Activated CD8-positive, alpha-beta memory T cell treated with anti-CD3 and anti-CD28 coated beads for 36 hours (primary cell): ENCODE measurements at regions not wholly inside any gene's neighbourhood (a gene's known extent, or its start where the extent isn't known, plus 50 kb on each side); places are given as distances from the start of the nearest gene placed in this dataset.

ENCODE experiments used
- CTCF ChIA-PET: fragments of 350-600 bp; sonication (Branson Sonifier 250); formaldehyde crosslinking; loops from one replicate; lab custom pipeline; 2021; ENCODE audit warnings: antibody characterized with exemption; lab: Charles Lee
- POLR2A ChIA-PET: fragments of 350-600 bp; sonication (Branson Sonifier 250); formaldehyde crosslinking; loops from one replicate; lab custom pipeline; 2021; ENCODE audit warnings: antibody characterized with exemption; lab: Charles Lee

GRCh38 chr2:45337481-45337880 is 273.6 kb downstream of the SRBD1 start:
- ChIA-PET POLR2A (no interaction called here), CTCF (no interaction called here)

GRCh38 chr2:45334205-45334604 is 276.9 kb downstream of the SRBD1 start:
- ChIA-PET POLR2A (no interaction called here), CTCF (no interaction called here)

- ChIA-PET POLR2A (no interaction called here), CTCF (no interaction called here)
Measured at GRCh38 chr2:45332567-45332966, 278.5 kb downstream of the SRBD1 start.

GRCh38 chr2:45332094-45332493 is 279.0 kb downstream of the SRBD1 start:
- POLR2A ChIA-PET, result no interaction called here
- CTCF ChIA-PET, result no interaction called here

GRCh38 chr2:45331410-45331786 is 279.7 kb downstream of the SRBD1 start:
- ChIA-PET POLR2A (no interaction called here), CTCF (no interaction called here)

- ChIA-PET POLR2A (no interaction called here), CTCF (no interaction called here)
Measured at GRCh38 chr2:45330637-45331409, 280.2 kb downstream of the SRBD1 start.

- ChIA-PET CTCF (no interaction called here), POLR2A (no interaction called here)
Measured at GRCh38 chr2:45330108-45330507, 281.0 kb downstream of the SRBD1 start.

- CTCF ChIA-PET, result interaction anchor here (0.6 kb wide), 1 partner anchor 44 kb away, joined by 3 read pairs; no protein-coding TSS in a partner anchor
- POLR2A ChIA-PET, result no interaction called here
Measured at GRCh38 chr2:45329045-45329677, 281.9 kb downstream of the SRBD1 start.

GRCh38 chr2:45328264-45328870 is 282.7 kb downstream of the SRBD1 start:
- CTCF ChIA-PET, result interaction anchor here (0.6 kb wide), 1 partner anchor 45 kb away, joined by 3 read pairs; no protein-coding TSS in a partner anchor
- POLR2A ChIA-PET, result no interaction called here

GRCh38 chr2:45323344-45323743 is 287.7 kb downstream of the SRBD1 start:
- CTCF ChIA-PET, result no interaction called here

GRCh38 chr2:45320956-45321355 is 290.1 kb downstream of the SRBD1 start:
- CTCF ChIA-PET, result no interaction called here

More at GRCh38 chr2:45323344-45323743, 287.7 kb downstream of the SRBD1 start:
- POLR2A ChIA-PET, result no interaction called here

GRCh38 chr2:45319683-45320455 is 291.2 kb downstream of the SRBD1 start:
- ChIA-PET CTCF (no interaction called here), POLR2A (no interaction called here)

More at GRCh38 chr2:45320956-45321355, 290.1 kb downstream of the SRBD1 start:
- POLR2A ChIA-PET, result interaction anchor here (0.7 kb wide), 1 partner anchor 192 kb away, joined by 4 read pairs; no protein-coding TSS in a partner anchor

- POLR2A ChIA-PET, result no interaction called here
- CTCF ChIA-PET, result no interaction called here
Measured at GRCh38 chr2:45318686-45319085, 292.4 kb downstream of the SRBD1 start.

- CTCF ChIA-PET, result no interaction called here
- POLR2A ChIA-PET, result no interaction called here
Measured at GRCh38 chr2:45316576-45317338, 294.3 kb downstream of the SRBD1 start.

- POLR2A ChIA-PET, result no interaction called here
- CTCF ChIA-PET, result no interaction called here
Measured at GRCh38 chr2:45315861-45316260, 295.2 kb downstream of the SRBD1 start.

- CTCF ChIA-PET, result no interaction called here
- POLR2A ChIA-PET, result no interaction called here
Measured at GRCh38 chr2:45312275-45312674, 298.8 kb downstream of the SRBD1 start.

GRCh38 chr2:45311559-45311958 is 299.5 kb downstream of the SRBD1 start:
- CTCF ChIA-PET, result no interaction called here
- POLR2A ChIA-PET, result no interaction called here

GRCh38 chr2:45307147-45307546 is 297.9 kb upstream of the SIX2 start:
- CTCF ChIA-PET, result no interaction called here
- POLR2A ChIA-PET, result no interaction called here

GRCh38 chr2:45305599-45305998 is 296.3 kb upstream of the SIX2 start:
- ChIA-PET CTCF (no interaction called here), POLR2A (no interaction called here)
